Vagina (tissue), 2 donors: ENCODE measurements at regions not wholly inside any gene's neighbourhood (a gene's known extent, or its start where the extent isn't known, plus 50 kb on each side); places are given as distances from the start of the nearest gene placed in this dataset.

Experiments
- DNase-seq, 2 donors: peaks; one replicate each; pipeline ENCODE4 v3.0.0-alpha.2; 2017; ENCODE audit errors: extremely low spot score in 2 of 2
- H3K27ac ChIP-seq: fragments of 200-600 bp; sonication (generic); one replicate; pipeline ENCODE4 v1.5.1; 2019
- H3K27me3 ChIP-seq: fragments of 200-600 bp; sonication (generic); one replicate; pipeline ENCODE4 v1.5.1; 2019
- H3K36me3 ChIP-seq, 2 donors: fragments of 200-600 bp; sonication (generic); one replicate each; pipeline ENCODE4 v1.5.1; 2017 to 2019
- H3K4me1 ChIP-seq: fragments of 200-600 bp; sonication (generic); one replicate; pipeline ENCODE4 v1.5.1; 2019
- H3K4me3 ChIP-seq, 2 donors: fragments of 200-600 bp; sonication (generic); 1 replicate in 1 of 2; 2 replicates in 1 of 2; pipeline ENCODE4 v1.5.1; 2016 to 2019
- H3K9me3 ChIP-seq: fragments of 200-600 bp; sonication (generic); one replicate; pipeline ENCODE4 v1.5.1; 2019
- POLR2A ChIP-seq, 2 donors: fragments of 450-650 bp; IDR thresholded peaks; one replicate each; pipeline ENCODE4 v1.6.1; 2017; ENCODE audit warnings: antibody characterized with exemption in 2 of 2, mild to moderate bottlenecking in 2 of 2, moderate library complexity in 2 of 2
- POLR2AphosphoS5 ChIP-seq, 2 donors: sonication (generic); formaldehyde crosslinking; IDR thresholded peaks; one replicate each; pipeline ENCODE4 v1.9.0; 2017; ENCODE audit warnings: antibody characterized with exemption in 2 of 2, mild to moderate bottlenecking in 2 of 2, low read depth in 1 of 2; ENCODE audit not compliant: insufficient read depth in 1 of 2
- intact Hi-C: fragments of 100-400 bp; cut with DNase I; formaldehyde crosslinking; loops from one replicate; pipeline ENCODE4 v1.15.1; 2023
- TF ChIP-seq, protein P1 (sequence below), 3 experiments: fragments of 450-650 bp in 2 of 3; fragments of 200-600 bp in 1 of 3; sonication (generic) in 1 of 3; IDR thresholded peaks; one replicate each; pipeline ENCODE4 v1.5.1; 2017 to 2019; ENCODE audit warnings: antibody characterized with exemption in 3 of 3, mild to moderate bottlenecking in 2 of 3, moderate library complexity in 2 of 3

DNA sequence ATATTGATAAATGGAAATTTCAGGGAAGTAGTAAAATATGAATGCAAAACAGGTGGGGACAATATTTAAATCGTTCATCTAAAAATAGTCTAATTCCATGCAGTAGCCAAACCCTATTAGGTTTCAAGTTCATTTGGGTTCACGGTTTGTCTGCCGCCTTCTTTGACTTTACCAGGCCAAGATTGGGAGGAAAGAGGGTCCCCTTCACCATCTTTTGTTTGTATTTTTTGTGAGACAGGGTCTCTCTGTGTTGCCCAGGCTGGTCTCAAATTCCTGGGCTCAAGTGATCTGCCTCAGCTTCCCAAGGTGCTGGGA lies 98.5 kb upstream of the ATL2 start:
- Histone ChIP-seq H3K27ac (no peak overlapping the region), H3K4me1 (no peaks in the 10 kb centered on the region), H3K36me3 (no peaks in the 10 kb centered on the region), H3K27me3 (no peaks in the 10 kb centered on the region), H3K9me3 (peaks cover 3% of the 10 kb centered on the region), H3K4me3 (no peak overlapping the region)
- TF ChIP-seq POLR2A (IDR thresholded peaks at IDR 0.05) (no peak), POLR2AphosphoS5 (IDR thresholded peaks at IDR 0.05; ENCODE audit: insufficient read depth in 1 of 2, low read depth in 1 of 2) (no peak)
- TF ChIP-seq, protein P1, sequence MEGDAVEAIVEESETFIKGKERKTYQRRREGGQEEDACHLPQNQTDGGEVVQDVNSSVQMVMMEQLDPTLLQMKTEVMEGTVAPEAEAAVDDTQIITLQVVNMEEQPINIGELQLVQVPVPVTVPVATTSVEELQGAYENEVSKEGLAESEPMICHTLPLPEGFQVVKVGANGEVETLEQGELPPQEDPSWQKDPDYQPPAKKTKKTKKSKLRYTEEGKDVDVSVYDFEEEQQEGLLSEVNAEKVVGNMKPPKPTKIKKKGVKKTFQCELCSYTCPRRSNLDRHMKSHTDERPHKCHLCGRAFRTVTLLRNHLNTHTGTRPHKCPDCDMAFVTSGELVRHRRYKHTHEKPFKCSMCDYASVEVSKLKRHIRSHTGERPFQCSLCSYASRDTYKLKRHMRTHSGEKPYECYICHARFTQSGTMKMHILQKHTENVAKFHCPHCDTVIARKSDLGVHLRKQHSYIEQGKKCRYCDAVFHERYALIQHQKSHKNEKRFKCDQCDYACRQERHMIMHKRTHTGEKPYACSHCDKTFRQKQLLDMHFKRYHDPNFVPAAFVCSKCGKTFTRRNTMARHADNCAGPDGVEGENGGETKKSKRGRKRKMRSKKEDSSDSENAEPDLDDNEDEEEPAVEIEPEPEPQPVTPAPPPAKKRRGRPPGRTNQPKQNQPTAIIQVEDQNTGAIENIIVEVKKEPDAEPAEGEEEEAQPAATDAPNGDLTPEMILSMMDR (IDR thresholded peaks at IDR 0.05) = no peak
- intact Hi-C loops = no loop called here
- DNase-seq = no peak

DNA sequence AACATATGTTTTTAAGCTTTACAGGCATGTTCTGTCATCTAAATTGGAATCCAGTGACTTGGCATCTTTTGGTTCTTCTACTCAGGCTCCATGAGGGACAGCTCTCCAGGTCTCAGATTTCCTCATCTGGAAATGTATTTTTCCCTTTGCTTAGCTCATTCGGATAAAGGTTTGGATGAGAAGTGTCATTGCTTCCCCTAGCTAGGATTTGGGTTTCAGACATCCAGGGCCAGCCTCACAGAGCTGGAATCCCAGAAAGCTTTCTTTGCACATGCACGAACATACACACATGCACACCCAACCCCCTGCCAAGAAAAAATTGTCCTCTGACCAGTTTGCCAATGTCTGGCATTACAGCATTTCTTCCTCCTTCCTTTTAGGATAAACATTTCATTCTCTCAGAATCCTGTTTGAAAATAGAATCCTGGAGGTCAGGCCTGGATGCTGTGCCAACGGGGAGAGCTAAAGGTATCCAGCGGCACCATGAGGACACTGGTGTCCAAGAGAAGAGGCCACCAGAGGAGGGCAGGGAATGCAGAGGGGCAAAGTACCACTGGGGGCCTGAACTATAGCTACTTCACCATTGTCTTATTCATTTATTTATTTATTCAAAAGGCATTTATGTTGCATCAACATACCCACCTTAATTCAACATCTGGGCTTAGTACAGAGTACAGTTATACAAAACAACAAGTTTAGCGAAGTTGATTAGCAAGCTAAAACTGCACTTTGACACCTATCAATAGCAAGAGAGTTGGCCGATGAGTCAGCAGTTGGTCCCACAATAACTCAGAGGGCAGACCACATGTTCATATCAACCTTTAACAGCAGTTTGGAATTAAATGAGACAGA lies 97.9 kb upstream of the ATL2 start:
- DNase-seq = no peak
- intact Hi-C loops = no loop called here
- no peak overlapping the region for H3K4me3 ChIP-seq
- no peak overlapping the region for H3K27ac ChIP-seq
- no peaks in the 10 kb centered on the region for H3K36me3 ChIP-seq
- TF ChIP-seq POLR2A (IDR thresholded peaks at IDR 0.05) (no peak), POLR2AphosphoS5 (IDR thresholded peaks at IDR 0.05; ENCODE audit: insufficient read depth in 1 of 2, low read depth in 1 of 2) (no peak)
- TF ChIP-seq, protein P1 (IDR thresholded peaks at IDR 0.05) = no peak
- no peaks in the 10 kb centered on the region for H3K27me3 ChIP-seq
- H3K9me3 ChIP-seq = no peaks in the 10 kb centered on the region
- no peaks in the 10 kb centered on the region for H3K4me1 ChIP-seq

- no peaks in the 10 kb centered on the region for H3K9me3 ChIP-seq
- intact Hi-C loops = no loop called here
- no peak for DNase-seq
- no peaks in the 10 kb centered on the region for H3K4me1 ChIP-seq
- no peak overlapping the region for H3K27ac ChIP-seq
- no peaks in the 10 kb centered on the region for H3K27me3 ChIP-seq
- no peaks in the 10 kb centered on the region for H3K36me3 ChIP-seq
- TF ChIP-seq, protein P1 (IDR thresholded peaks at IDR 0.05) = no peak
- TF ChIP-seq POLR2A (IDR thresholded peaks at IDR 0.05) = no peak
- TF ChIP-seq POLR2AphosphoS5 (IDR thresholded peaks at IDR 0.05; ENCODE audit: insufficient read depth in 1 of 2, low read depth in 1 of 2) = no peak
- no peak overlapping the region for H3K4me3 ChIP-seq
Observed at GRCh38 chr2:38474021-38474456, 97.0 kb upstream of the ATL2 start.

DNA sequence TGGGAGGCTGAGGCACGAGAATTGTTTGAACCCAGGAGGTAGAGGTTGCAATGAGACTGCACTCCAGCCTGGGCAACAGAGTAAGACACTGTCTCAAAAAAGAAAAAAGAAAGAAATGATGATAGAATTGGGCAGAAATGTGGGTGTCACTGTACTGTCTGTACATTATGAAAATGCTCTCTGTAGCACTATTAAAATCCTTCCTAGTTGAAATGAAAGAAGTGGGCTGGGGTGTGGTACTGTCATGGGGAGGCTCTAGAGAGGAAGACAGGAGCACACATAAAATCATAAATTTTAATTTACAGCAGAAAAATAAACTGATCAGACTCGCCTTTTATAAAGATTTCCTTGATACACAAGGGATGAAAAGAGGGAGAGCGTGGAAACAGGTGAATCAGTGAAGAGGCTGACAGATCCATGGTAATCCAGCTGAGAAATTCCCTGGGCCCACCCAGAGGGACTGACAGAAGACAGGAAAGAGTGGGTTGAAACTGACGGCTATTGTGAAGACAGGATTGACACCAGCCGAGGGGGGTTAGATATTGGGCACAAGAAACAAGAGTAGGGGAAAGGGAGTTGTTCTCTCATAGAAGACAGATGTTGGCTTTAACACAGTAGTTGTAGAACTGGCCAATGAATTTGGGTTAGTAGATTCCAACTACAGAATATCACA lies 96.4 kb upstream of the ATL2 start:
- Histone ChIP-seq H3K4me3 (no peak overlapping the region), H3K27ac (no peak overlapping the region), H3K36me3 (no peaks in the 10 kb centered on the region), H3K9me3 (no peaks in the 10 kb centered on the region), H3K27me3 (no peaks in the 10 kb centered on the region), H3K4me1 (no peaks in the 10 kb centered on the region)
- DNase-seq = no peak
- intact Hi-C loops = no loop called here
- no peak for TF ChIP-seq POLR2AphosphoS5 (IDR thresholded peaks at IDR 0.05; ENCODE audit: insufficient read depth in 1 of 2, low read depth in 1 of 2)
- no peak for TF ChIP-seq POLR2A (IDR thresholded peaks at IDR 0.05)
- TF ChIP-seq, protein P1 (IDR thresholded peaks at IDR 0.05) = no peak

GRCh38 chr2:38470115-38470514 lies 93.0 kb upstream of the ATL2 start:
- intact Hi-C loops = no loop called here
- TF ChIP-seq POLR2A (IDR thresholded peaks at IDR 0.05) (no peak), POLR2AphosphoS5 (IDR thresholded peaks at IDR 0.05; ENCODE audit: insufficient read depth in 1 of 2, low read depth in 1 of 2) (no peak)
- TF ChIP-seq, protein P1 (IDR thresholded peaks at IDR 0.05) = no peak
- DNase-seq = no peak
- Histone ChIP-seq H3K4me1 (no peaks in the 10 kb centered on the region), H3K9me3 (no peaks in the 10 kb centered on the region), H3K27me3 (no peaks in the 10 kb centered on the region), H3K4me3 (no peak overlapping the region), H3K27ac (no peak overlapping the region), H3K36me3 (no peaks in the 10 kb centered on the region)
